Activated T-helper 17 cell treated with anti-CD3 and anti-CD28 coated beads, Interleukin-2, amount 50 U/mL, for 72 hours (primary cell): ENCODE measurements at regions not wholly inside any gene's neighbourhood (a gene's known extent, or its start where the extent isn't known, plus 50 kb on each side); places are given as distances from the start of the nearest gene placed in this dataset.
"Not testable (repeated sequence)": the region's sequence is repeated elsewhere in the genome, so short reads cannot be mapped to it uniquely, and the experiment has no call there.

Source experiments
- ATAC-seq: fragments of 150-1000 bp; cut with Tn5 transposase; replicated peaks from 2 replicates; pipeline ENCODE4 v1.10.0; 2021; ENCODE audit warnings: mild to moderate bottlenecking, moderate library complexity
- H3K27ac Mint-ChIP-seq: one replicate; pipeline ENCODE4 v1.8.0; 2022; ENCODE audit warnings: mixed read lengths
- H3K27me3 Mint-ChIP-seq: one replicate; pipeline ENCODE4 v1.8.0; 2022; ENCODE audit warnings: mixed read lengths
- H3K36me3 Mint-ChIP-seq: one replicate; pipeline ENCODE4 v1.8.0; 2022; ENCODE audit warnings: low read depth, mild to moderate bottlenecking, mixed read lengths
- H3K4me1 Mint-ChIP-seq: one replicate; pipeline ENCODE4 v1.8.0; 2022; ENCODE audit warnings: mixed read lengths
- H3K4me3 Mint-ChIP-seq: one replicate; pipeline ENCODE4 v1.8.0; 2022; ENCODE audit warnings: mild to moderate bottlenecking, mixed read lengths
- H3K9me3 Mint-ChIP-seq: one replicate; pipeline ENCODE4 v1.8.0; 2022; ENCODE audit warnings: mixed read lengths

DNA sequence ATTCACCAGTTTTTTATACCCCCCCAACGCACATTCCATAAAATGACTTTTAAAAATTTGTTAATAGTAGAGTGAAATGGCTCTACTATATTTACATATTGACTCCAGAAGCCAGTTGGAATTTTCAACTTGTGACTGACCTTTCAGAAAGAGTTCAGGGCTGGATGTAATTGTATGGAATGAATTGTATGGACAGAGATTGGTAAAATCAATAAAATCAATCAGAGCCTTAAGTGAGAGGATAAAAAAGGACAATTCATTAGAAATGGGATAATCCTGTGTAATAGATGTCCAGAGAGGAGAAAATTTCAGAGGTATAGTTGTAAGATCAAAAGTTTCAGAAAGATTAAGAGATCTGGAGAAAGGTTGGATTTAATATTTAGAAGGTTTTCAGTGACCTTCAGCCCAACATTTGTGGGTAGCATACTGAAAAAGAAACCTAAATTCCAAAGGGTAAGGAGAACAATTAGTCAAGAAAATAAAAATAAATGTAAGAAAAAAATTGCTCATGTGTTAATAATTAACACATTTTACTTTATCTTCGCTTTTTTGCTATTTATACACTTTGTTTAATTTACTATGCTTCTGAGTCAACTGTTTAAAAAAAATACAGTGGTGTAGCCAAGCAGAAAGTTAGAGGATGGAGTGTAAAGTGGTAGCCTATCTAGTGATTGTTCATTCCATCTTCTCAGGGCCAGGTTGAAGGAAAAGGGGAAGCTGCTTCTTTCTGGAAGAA lies 385.4 kb upstream of the TMEFF2 start:
- Mint-ChIP-seq H3K36me3 (no peaks in the 10 kb centered on the region), H3K4me3 (no peak overlapping the region), H3K9me3 (peaks cover 6% of the 10 kb centered on the region), H3K4me1 (no peaks in the 10 kb centered on the region), H3K27ac (no peak overlapping the region), H3K27me3 (no peaks in the 10 kb centered on the region)
- no peak for ATAC-seq

- H3K27ac Mint-ChIP-seq = no peak overlapping the region
- H3K4me1 Mint-ChIP-seq = no peaks in the 10 kb centered on the region
- no peak overlapping the region for H3K4me3 Mint-ChIP-seq
- no peak for ATAC-seq
- H3K36me3 Mint-ChIP-seq = no peaks in the 10 kb centered on the region
- H3K27me3 Mint-ChIP-seq = no peaks in the 10 kb centered on the region
- peaks cover 9% of the 10 kb centered on the region for H3K9me3 Mint-ChIP-seq
Observed at GRCh38 chr2:192578780-192579179, 384.0 kb upstream of the TMEFF2 start.

DNA sequence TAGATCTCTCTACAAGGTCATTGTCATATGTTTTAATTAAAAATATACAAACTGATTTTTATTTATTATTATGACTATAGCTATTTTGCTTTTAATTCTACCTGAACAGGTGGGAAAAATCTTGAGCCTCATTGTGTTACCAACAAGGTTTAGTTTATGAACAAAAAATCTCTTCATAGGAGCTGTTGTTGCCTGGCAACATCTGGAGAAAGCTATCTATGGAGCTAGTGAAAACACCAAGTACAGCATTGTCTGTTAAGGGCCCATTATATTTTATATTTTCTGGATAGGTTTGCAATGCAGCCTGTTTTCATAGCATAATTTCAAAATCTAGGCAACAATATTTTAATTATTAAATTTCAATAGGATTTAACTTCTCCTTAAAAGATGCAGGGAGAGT lies 383.0 kb upstream of the TMEFF2 start:
- no peak for ATAC-seq

GRCh38 chr2:192574552-192574951 lies 379.8 kb upstream of the TMEFF2 start:
- Mint-ChIP-seq H3K4me3 (no peak overlapping the region), H3K27ac (no peak overlapping the region), H3K36me3 (no peaks in the 10 kb centered on the region), H3K4me1 (no peaks in the 10 kb centered on the region), H3K27me3 (no peaks in the 10 kb centered on the region), H3K9me3 (peaks cover 9% of the 10 kb centered on the region)
- ATAC-seq = no peak

More for the DNA sequence above, 383.0 kb upstream of the TMEFF2 start:
- Mint-ChIP-seq H3K4me3 (no peak overlapping the region), H3K4me1 (no peaks in the 10 kb centered on the region), H3K36me3 (no peaks in the 10 kb centered on the region), H3K27ac (no peak overlapping the region), H3K27me3 (no peaks in the 10 kb centered on the region), H3K9me3 (peaks cover 9% of the 10 kb centered on the region)

GRCh38 chr2:192571636-192572035 lies 376.9 kb upstream of the TMEFF2 start:
- Mint-ChIP-seq H3K27ac (no peak overlapping the region), H3K4me1 (no peaks in the 10 kb centered on the region), H3K9me3 (peaks cover 9% of the 10 kb centered on the region), H3K36me3 (no peaks in the 10 kb centered on the region), H3K4me3 (no peak overlapping the region), H3K27me3 (no peaks in the 10 kb centered on the region)
- ATAC-seq = no peak

- H3K27me3 Mint-ChIP-seq = no peaks in the 10 kb centered on the region
- peaks cover 8% of the 10 kb centered on the region for H3K9me3 Mint-ChIP-seq
- H3K27ac Mint-ChIP-seq = no peak overlapping the region
- ATAC-seq = no peak
- H3K4me1 Mint-ChIP-seq = no peaks in the 10 kb centered on the region
- H3K36me3 Mint-ChIP-seq = no peaks in the 10 kb centered on the region
- no peak overlapping the region for H3K4me3 Mint-ChIP-seq
Observed at GRCh38 chr2:192570788-192571187, 376.1 kb upstream of the TMEFF2 start.

DNA sequence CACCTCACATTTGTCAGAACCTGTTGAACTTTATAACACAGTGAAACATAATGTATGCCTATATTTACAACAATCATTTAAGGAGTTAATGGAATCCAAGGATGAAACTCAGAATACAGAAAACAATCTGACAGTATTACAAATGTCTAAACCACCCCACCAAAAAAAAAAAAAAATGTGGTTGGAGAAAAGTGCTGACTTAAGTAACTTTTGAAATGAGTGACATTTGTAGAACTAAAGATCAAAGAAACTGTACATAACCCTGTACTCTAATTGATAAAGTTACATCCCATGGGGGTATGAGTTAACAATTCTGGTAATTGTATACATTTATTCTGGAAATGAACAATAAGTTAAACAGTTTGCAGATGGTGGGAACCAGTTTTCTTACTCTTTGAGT lies 372.1 kb upstream of the TMEFF2 start:
- Mint-ChIP-seq H3K9me3 (no peaks in the 10 kb centered on the region), H3K27me3 (no peaks in the 10 kb centered on the region), H3K4me3 (no peak overlapping the region), H3K4me1 (no peaks in the 10 kb centered on the region), H3K27ac (no peak overlapping the region), H3K36me3 (no peaks in the 10 kb centered on the region)
- ATAC-seq = no peak

DNA sequence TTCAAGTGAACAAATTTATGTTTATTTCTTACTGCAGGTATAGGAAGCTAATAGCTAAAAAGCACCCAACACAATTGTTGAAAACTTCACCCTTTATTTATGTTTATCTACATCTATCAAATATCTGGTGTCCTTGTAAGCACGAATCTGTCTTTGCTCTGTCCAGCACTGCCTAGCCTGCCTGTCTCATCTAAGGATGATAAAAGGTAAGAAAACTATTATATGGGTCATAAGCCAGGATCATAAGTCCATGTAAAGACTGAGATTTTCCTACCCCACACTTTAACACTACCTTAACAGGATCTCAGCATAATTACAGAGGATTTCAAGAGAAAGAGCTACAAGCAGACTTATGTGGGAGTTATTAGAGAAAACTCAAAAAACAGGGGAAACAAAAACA lies 365.6 kb upstream of the TMEFF2 start:
- Mint-ChIP-seq H3K27ac (no peak overlapping the region), H3K36me3 (no peaks in the 10 kb centered on the region)

DNA sequence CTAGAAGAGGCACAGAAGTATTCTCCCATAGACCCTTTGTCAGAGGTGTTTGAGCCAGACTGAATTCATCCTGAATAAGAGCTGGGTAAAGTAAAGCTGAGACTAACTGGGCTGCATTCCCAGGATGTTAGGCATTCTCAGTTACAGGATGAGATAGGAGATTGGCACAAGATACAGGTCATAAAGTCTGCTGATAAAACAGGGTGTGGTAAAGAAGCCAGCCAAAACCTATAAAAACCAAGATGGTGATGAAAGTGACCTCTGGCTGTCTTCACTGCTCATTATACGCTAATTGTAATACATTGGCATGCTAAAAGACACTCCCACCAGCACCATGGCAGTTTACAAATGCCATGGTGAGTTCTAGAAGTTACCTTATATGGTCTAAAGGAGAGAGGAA lies 364.9 kb upstream of the TMEFF2 start:
- no peaks in the 10 kb centered on the region for H3K4me1 Mint-ChIP-seq
- H3K27me3 Mint-ChIP-seq = peaks cover 2% of the 10 kb centered on the region
- ATAC-seq = no peak
- no peak overlapping the region for H3K4me3 Mint-ChIP-seq
- H3K9me3 Mint-ChIP-seq = peaks cover 3% of the 10 kb centered on the region
- no peaks in the 10 kb centered on the region for H3K36me3 Mint-ChIP-seq
- H3K27ac Mint-ChIP-seq = no peak overlapping the region

More for the DNA sequence above, 365.6 kb upstream of the TMEFF2 start:
- ATAC-seq = no peak
- H3K4me3 Mint-ChIP-seq = no peak overlapping the region
- H3K27me3 Mint-ChIP-seq = peaks cover 2% of the 10 kb centered on the region
- peaks cover 3% of the 10 kb centered on the region for H3K9me3 Mint-ChIP-seq
- no peaks in the 10 kb centered on the region for H3K4me1 Mint-ChIP-seq

GRCh38 chr2:192558637-192559036 lies 363.9 kb upstream of the TMEFF2 start:
- Mint-ChIP-seq H3K27me3 (peaks cover 2% of the 10 kb centered on the region), H3K4me3 (no peak overlapping the region), H3K27ac (no peak overlapping the region), H3K4me1 (no peaks in the 10 kb centered on the region), H3K36me3 (no peaks in the 10 kb centered on the region), H3K9me3 (peaks cover 3% of the 10 kb centered on the region)
- no peak for ATAC-seq

DNA sequence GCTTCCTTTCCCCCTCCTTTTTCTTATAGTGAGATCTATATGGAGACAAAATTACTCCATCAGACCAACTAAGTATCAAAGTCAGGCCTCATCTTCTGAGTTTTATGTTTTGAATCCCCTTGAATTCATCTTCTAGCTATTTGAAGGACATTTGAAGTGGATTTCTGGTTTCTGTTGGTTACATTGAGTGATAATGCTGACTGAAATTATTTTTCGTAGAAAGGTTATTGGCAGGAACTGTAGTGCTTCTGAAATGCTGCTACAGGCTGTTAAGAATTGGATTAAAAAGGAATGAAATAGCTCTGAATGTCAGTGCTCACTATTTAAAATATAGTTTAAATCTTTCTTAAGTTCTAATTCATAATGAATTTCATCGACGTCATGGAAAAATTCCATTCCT lies 361.0 kb upstream of the TMEFF2 start:
- ATAC-seq = no peak
- Mint-ChIP-seq H3K4me3 (no peak overlapping the region), H3K27me3 (no peaks in the 10 kb centered on the region), H3K27ac (no peak overlapping the region), H3K4me1 (no peaks in the 10 kb centered on the region), H3K36me3 (no peaks in the 10 kb centered on the region), H3K9me3 (peaks cover 3% of the 10 kb centered on the region)

- H3K36me3 Mint-ChIP-seq = no peaks in the 10 kb centered on the region
- H3K27ac Mint-ChIP-seq = no peak overlapping the region
- H3K27me3 Mint-ChIP-seq = no peaks in the 10 kb centered on the region
- H3K4me3 Mint-ChIP-seq = no peak overlapping the region
- ATAC-seq = no peak
- no peaks in the 10 kb centered on the region for H3K4me1 Mint-ChIP-seq
- no peaks in the 10 kb centered on the region for H3K9me3 Mint-ChIP-seq
Observed at GRCh38 chr2:192551760-192552159, 357.0 kb upstream of the TMEFF2 start.

DNA sequence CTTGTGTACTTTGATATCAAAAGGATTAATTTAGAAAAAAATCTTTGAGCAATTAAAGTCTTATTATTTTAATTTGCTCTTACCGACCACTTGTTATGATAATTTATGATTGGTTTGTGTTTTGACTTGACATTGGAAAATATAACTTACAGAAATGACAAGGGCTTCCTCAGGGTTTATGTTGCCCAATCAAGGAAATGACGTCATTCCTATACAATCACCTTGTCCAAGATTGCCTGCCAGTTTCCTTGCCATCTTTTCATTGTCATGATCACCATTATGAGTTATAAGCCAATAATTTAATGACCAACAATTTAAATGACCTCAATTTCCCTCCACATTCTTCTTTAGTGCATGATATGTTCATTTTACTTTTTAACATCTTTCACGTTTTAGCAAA lies 351.8 kb upstream of the TMEFF2 start:
- no peak overlapping the region for H3K4me3 Mint-ChIP-seq
- H3K9me3 Mint-ChIP-seq = no peaks in the 10 kb centered on the region
- H3K27ac Mint-ChIP-seq = no peak overlapping the region
- no peaks in the 10 kb centered on the region for H3K4me1 Mint-ChIP-seq
- ATAC-seq = no peak
- H3K36me3 Mint-ChIP-seq = no peaks in the 10 kb centered on the region
- H3K27me3 Mint-ChIP-seq = no peaks in the 10 kb centered on the region

- no peaks in the 10 kb centered on the region for H3K9me3 Mint-ChIP-seq
- H3K4me1 Mint-ChIP-seq = no peaks in the 10 kb centered on the region
- H3K36me3 Mint-ChIP-seq = no peaks in the 10 kb centered on the region
- no peaks in the 10 kb centered on the region for H3K27me3 Mint-ChIP-seq
- no peak overlapping the region for H3K4me3 Mint-ChIP-seq
- no peak for ATAC-seq
- H3K27ac Mint-ChIP-seq = no peak overlapping the region
Observed at GRCh38 chr2:192544371-192544955, 349.7 kb upstream of the TMEFF2 start.

DNA sequence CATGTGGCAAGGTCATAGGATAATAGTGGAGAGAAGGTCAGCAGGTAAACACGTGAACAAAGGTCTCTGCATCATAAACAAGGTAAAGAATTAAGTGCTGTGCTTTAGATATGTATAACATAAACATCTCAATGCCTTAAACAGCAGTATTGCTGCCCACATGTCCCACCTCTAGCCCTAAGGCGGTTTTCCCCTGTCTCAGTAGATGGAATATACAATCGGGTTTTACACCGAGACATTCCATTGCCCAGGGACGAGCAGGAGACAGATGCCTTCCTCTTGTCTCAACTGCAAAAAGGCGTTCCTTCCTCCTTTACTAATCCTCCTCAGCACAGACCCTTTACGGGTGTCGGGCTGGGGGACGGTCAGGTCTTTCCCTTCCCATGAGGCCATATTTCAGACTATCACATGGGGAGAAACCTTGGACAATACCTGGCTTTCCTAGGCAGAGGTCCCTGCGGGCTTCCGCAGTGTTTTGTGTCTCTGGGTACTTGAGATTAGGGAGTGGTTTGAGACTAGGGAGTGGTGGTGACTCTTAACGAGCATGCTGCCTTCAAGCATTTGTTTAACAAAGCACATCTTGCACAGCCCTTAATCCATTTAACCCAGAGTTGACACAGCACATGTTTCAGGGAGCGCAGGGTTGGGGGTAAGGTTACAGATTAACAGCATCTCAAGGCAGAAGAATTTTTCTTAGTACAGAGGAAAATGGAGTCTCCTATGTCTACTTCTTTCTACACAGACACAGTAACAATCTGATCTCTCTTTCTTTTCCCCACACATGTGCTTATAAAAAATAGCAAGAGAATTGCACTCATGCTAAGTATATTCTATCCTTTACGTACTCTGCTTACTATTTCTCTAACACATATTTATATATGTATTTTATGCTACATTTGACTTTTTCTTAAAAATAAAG lies 347.7 kb upstream of the TMEFF2 start:
- not testable (repeated sequence) for H3K27me3 Mint-ChIP-seq, ATAC-seq, H3K36me3 Mint-ChIP-seq, H3K4me1 Mint-ChIP-seq, H3K27ac Mint-ChIP-seq, H3K9me3 Mint-ChIP-seq, H3K4me3 Mint-ChIP-seq
